PC-9 (cell line): ENCODE measurements at regions not wholly inside any gene's neighbourhood (a gene's known extent, or its start where the extent isn't known, plus 50 kb on each side); places are given as distances from the start of the nearest gene placed in this dataset.

Source experiments
- BruUV-seq: library from RNA; stranded (reverse); fragments of 400-500 nt; replicated peaks from 2 replicates; lab custom pipeline; 2021; lab: Mats Ljungman, UMichigan
- CTCF ChIA-PET: fragments of 300-600 bp; sonication (Branson Sonifier 250); formaldehyde crosslinking; loops from one replicate; lab custom pipeline; 2022; ENCODE audit warnings: antibody characterized with exemption; lab: Charles Lee
- POLR2A ChIA-PET: fragments of 300-600 bp; sonication (Branson Sonifier 250); formaldehyde crosslinking; loops from one replicate; lab custom pipeline; 2022; ENCODE audit warnings: antibody characterized with exemption; ENCODE audit not compliant: unreplicated experiment; lab: Charles Lee
- DNase-seq, 2 experiments: peaks; one replicate each; pipeline versions ENCODE4 v3.0.0 to v3.0.0-alpha.2; 2015 to 2022; ENCODE audit warnings: mixed read lengths in 1 of 2
- H2AFZ ChIP-seq: fragments of 200-600 bp; sonication (generic); 2 replicates; pipeline ENCODE4 v1.8.1; 2017; ENCODE audit warnings: antibody characterized with exemption
- H3F3A ChIP-seq: fragments of 200-600 bp; sonication (generic); 2 replicates; pipeline ENCODE4 v1.8.1; 2017; ENCODE audit warnings: antibody characterized with exemption, mild to moderate bottlenecking, low read depth; ENCODE audit not compliant: insufficient read depth
- H3K27ac ChIP-seq: fragments of 200-600 bp; sonication (generic); 2 replicates; pipeline ENCODE4 v1.6.1; 2016; ENCODE audit warnings: mixed run types
- H3K27me3 ChIP-seq: fragments of 200-600 bp; sonication (generic); 2 replicates; pipeline ENCODE4 v1.6.1; 2016; ENCODE audit warnings: low read depth, mixed run types; ENCODE audit not compliant: insufficient read depth
- H3K36me3 ChIP-seq: fragments of 200-600 bp; sonication (generic); 2 replicates; pipeline ENCODE4 v1.6.1; 2016; ENCODE audit warnings: low read depth, mixed run types
- H3K4me1 ChIP-seq: fragments of 200-600 bp; sonication (generic); replicated peaks from 2 replicates; pipeline ENCODE4 v1.6.1; 2016; ENCODE audit warnings: mixed run types; ENCODE audit not compliant: insufficient read depth
- H3K4me2 ChIP-seq: fragments of 200-600 bp; sonication (generic); 2 replicates; pipeline ENCODE4 v1.6.1; 2017; ENCODE audit warnings: mixed run types
- H3K4me3 ChIP-seq: fragments of 200-600 bp; sonication (generic); 2 replicates; pipeline ENCODE4 v1.6.1; 2016; ENCODE audit warnings: mixed run types
- H3K79me2 ChIP-seq: fragments of 200-600 bp; sonication (generic); 2 replicates; pipeline ENCODE4 v1.6.1; 2017; ENCODE audit warnings: low read depth, mixed run types
- H3K9me2 ChIP-seq: fragments of 200-600 bp; sonication (generic); 2 replicates; pipeline ENCODE4 v1.8.1; 2017; ENCODE audit warnings: mild to moderate bottlenecking; ENCODE audit not compliant: insufficient read depth
- H3K9me3 ChIP-seq: fragments of 200-600 bp; sonication (generic); 2 replicates; pipeline ENCODE4 v1.8.1; 2016; ENCODE audit warnings: low read depth; ENCODE audit not compliant: insufficient read depth
- H4K20me1 ChIP-seq: fragments of 200-600 bp; sonication (generic); 2 replicates; pipeline ENCODE4 v1.8.1; 2017; ENCODE audit not compliant: insufficient read depth
- EZH2 ChIP-seq: fragments of 200-600 bp; sonication (generic); IDR thresholded peaks from 2 replicates; pipeline ENCODE4 v1.8.0; 2017; ENCODE audit warnings: antibody characterized with exemption, low read depth
- intact Hi-C: fragments of 100-400 bp; cut with micrococcal nuclease; formaldehyde crosslinking; loops from one replicate; pipeline ENCODE4 v1.10.0; 2022; ENCODE audit not compliant: unreplicated experiment
- TF ChIP-seq, protein P1 (sequence below): fragments of 200-600 bp; sonication (generic); conservative IDR thresholded peaks from 2 replicates; pipeline ENCODE4 v1.6.1; 2017; ENCODE audit warnings: mixed run types, antibody characterized with exemption, mild to moderate bottlenecking, moderate library complexity

DNA sequence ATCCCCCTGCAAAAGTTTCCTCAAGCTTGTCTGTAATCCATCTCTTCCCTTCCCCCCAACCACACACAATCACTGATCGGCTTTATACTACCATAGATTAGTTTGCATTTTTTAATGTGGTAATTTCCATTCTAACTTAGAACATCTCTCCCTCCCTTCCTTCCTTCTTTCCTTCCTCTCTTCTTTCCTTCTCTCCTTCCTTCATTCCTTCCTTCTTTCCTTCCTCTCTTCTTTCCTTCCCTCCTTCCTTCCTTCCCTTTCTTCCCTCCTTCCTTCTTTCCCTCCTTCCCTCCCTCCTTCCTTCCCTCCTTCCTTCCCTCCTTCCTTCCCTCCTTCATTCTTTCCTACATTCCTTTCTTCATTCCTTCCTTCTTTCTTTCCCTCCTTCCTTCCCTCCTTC is 166.2 kb upstream of the MSX2 start:
- no peak for TF ChIP-seq EZH2
- TF ChIP-seq, protein P1, sequence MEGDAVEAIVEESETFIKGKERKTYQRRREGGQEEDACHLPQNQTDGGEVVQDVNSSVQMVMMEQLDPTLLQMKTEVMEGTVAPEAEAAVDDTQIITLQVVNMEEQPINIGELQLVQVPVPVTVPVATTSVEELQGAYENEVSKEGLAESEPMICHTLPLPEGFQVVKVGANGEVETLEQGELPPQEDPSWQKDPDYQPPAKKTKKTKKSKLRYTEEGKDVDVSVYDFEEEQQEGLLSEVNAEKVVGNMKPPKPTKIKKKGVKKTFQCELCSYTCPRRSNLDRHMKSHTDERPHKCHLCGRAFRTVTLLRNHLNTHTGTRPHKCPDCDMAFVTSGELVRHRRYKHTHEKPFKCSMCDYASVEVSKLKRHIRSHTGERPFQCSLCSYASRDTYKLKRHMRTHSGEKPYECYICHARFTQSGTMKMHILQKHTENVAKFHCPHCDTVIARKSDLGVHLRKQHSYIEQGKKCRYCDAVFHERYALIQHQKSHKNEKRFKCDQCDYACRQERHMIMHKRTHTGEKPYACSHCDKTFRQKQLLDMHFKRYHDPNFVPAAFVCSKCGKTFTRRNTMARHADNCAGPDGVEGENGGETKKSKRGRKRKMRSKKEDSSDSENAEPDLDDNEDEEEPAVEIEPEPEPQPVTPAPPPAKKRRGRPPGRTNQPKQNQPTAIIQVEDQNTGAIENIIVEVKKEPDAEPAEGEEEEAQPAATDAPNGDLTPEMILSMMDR, result no peak
- no peak overlapping the region for H3K27ac ChIP-seq
- H3F3A ChIP-seq, result no peaks in the 10 kb centered on the region
- no TSS peak for BruUV-seq
- no peak overlapping the region for H3K4me2 ChIP-seq
- H3K27me3 ChIP-seq, result peaks cover 70% of the 10 kb centered on the region
- H3K4me1 ChIP-seq, result no peaks in the 10 kb centered on the region
- CTCF ChIA-PET, result no interaction called here
- no peak for DNase-seq
- no peak overlapping the region for H2AFZ ChIP-seq
- H3K9me3 ChIP-seq, result no peaks in the 10 kb centered on the region
- no peaks in the 10 kb centered on the region for H3K9me2 ChIP-seq
- no peaks in the 10 kb centered on the region for H4K20me1 ChIP-seq
- intact Hi-C loops, result no loop called here
- POLR2A ChIA-PET, result no interaction called here
- no peaks in the 10 kb centered on the region for H3K79me2 ChIP-seq
- no peaks in the 10 kb centered on the region for H3K36me3 ChIP-seq
- H3K4me3 ChIP-seq, result no peak overlapping the region

DNA sequence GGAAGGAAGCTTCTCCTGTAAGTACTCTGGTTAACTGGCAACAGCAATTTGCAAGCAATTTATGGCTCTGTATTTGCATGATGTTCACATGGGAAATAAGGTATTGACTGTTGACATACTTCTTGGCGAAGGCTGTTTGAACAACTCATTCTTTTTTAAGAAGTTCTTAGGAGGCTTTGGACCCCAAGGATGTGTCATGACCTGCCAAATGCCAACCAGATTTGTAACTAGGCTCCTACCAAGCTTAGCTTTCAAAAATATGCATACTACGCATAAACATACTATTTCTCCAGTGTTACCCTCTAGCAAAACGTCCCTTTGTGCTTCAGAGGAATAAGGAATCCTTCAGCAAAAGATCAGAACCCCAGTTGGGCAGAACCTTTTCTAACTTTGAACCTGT is 165.2 kb upstream of the MSX2 start:
- no peak overlapping the region for H3K27ac ChIP-seq
- no peaks in the 10 kb centered on the region for H3K9me2 ChIP-seq
- no peak overlapping the region for H3K4me2 ChIP-seq
- H3K36me3 ChIP-seq, result no peaks in the 10 kb centered on the region
- TF ChIP-seq, protein P1, result no peak
- TF ChIP-seq EZH2, result no peak
- no peak overlapping the region for H3K4me3 ChIP-seq
- intact Hi-C loops, result no loop called here
- ChIA-PET CTCF (no interaction called here), POLR2A (no interaction called here)
- peaks cover 69% of the 10 kb centered on the region for H3K27me3 ChIP-seq
- H4K20me1 ChIP-seq, result no peaks in the 10 kb centered on the region
- no peaks in the 10 kb centered on the region for H3F3A ChIP-seq
- no TSS peak for BruUV-seq
- no peaks in the 10 kb centered on the region for H3K79me2 ChIP-seq
- H3K9me3 ChIP-seq, result no peaks in the 10 kb centered on the region
- no peaks in the 10 kb centered on the region for H3K4me1 ChIP-seq
- DNase-seq, result no peak
- no peak overlapping the region for H2AFZ ChIP-seq

DNA sequence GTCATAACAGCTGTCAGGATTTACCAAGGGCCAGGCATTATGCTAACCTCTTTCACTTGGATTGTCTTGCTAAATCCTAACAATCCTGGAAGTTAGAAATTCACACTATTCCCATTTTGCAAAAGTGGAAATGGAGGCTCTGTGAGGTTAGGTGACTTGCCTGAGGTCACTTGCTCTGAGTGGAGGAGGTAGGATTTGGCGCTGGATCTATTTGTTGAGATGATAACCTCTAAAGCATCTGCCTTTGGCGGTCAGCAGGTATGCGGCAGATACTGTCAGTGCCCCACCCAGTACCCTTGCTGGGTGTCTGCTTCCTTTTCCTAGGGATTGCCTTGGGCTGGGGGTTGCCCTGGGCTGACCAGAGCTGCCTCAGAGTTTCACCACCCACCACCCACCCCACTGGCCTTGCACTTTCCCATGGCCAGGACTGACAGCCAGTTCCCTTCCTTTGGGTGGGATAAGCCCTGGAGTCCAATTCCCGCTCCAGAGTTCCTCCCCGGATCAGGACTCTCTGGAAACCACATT is 164.8 kb upstream of the MSX2 start:
- BruUV-seq, result no TSS peak
- no peak overlapping the region for H3K27ac ChIP-seq
- H3F3A ChIP-seq, result no peaks in the 10 kb centered on the region
- peaks cover 74% of the 10 kb centered on the region for H3K27me3 ChIP-seq
- H3K36me3 ChIP-seq, result no peaks in the 10 kb centered on the region
- no peak for DNase-seq
- ChIA-PET POLR2A (no interaction called here), CTCF (no interaction called here)
- no peak for TF ChIP-seq EZH2
- TF ChIP-seq, protein P1, result no peak
- no peak overlapping the region for H3K4me2 ChIP-seq
- H3K9me2 ChIP-seq, result no peaks in the 10 kb centered on the region
- no peaks in the 10 kb centered on the region for H3K4me1 ChIP-seq
- intact Hi-C loops, result no loop called here
- no peaks in the 10 kb centered on the region for H4K20me1 ChIP-seq
- H3K79me2 ChIP-seq, result no peaks in the 10 kb centered on the region
- no peak overlapping the region for H3K4me3 ChIP-seq
- H3K9me3 ChIP-seq, result no peaks in the 10 kb centered on the region
- H2AFZ ChIP-seq, result no peak overlapping the region
